Tibial nerve (tissue), 3 donors: ENCODE measurements at regions not wholly inside any gene's neighbourhood (a gene's known extent, or its start where the extent isn't known, plus 50 kb on each side); places are given as distances from the start of the nearest gene placed in this dataset.

Experiments used
- CTCF ChIP-seq, 5 experiments: fragments of 200-600 bp in 3 of 5; fragments of 450-650 bp in 2 of 5; sonication (generic) in 3 of 5; IDR thresholded peaks; one replicate each; pipeline ENCODE4 v1.5.1; 2016 to 2019; ENCODE audit warnings: antibody characterized with exemption in 5 of 5, mild to moderate bottlenecking in 3 of 5, moderate library complexity in 2 of 5
- POLR2A ChIP-seq, 2 donors: fragments of 450-650 bp; IDR thresholded peaks; one replicate each; pipeline ENCODE4 v1.6.1; 2017; ENCODE audit warnings: antibody characterized with exemption in 2 of 2, mild to moderate bottlenecking in 2 of 2, moderate library complexity in 2 of 2

- TF ChIP-seq CTCF (IDR thresholded peaks at IDR 0.05) (no peak), POLR2A (IDR thresholded peaks at IDR 0.05) (no peak)
Observed at GRCh38 chr14:37763266-37763665, 167.8 kb downstream of the TTC6 start.
